HepG2 (cell line): ENCODE measurements at regions not wholly inside any gene's neighbourhood (a gene's known extent, or its start where the extent isn't known, plus 50 kb on each side); places are given as distances from the start of the nearest gene placed in this dataset.

ENCODE experiments used
- ATAC-seq: fragments of 200-7000 bp; cut with Tn5 transposase; 3 replicates; pipeline ENCODE4 v1.9.1; 2020; ENCODE audit warnings: mild to moderate bottlenecking, moderate library complexity
- BruUV-seq: library from RNA; stranded (reverse); fragments of 400-500 nt; replicated peaks from 2 replicates; lab custom pipeline; 2021; lab: Mats Ljungman, UMichigan
- CTCF ChIA-PET: fragments of 300-600 bp; formaldehyde crosslinking; extraction: SDS; loops from one replicate; lab custom pipeline; 2021; ENCODE audit warnings: low total read pairs, inconsistent platforms, low intra/inter-chr PET ratio; lab: Yijun Ruan, JAX
- POLR2A ChIA-PET: fragments of 350-600 bp; sonication (Branson Sonifier 250); formaldehyde crosslinking; loops from one replicate; lab custom pipeline; 2020; ENCODE audit warnings: antibody characterized with exemption, inconsistent platforms; lab: Yijun Ruan, JAX
- DNase-seq: peaks from one replicate; pipeline ENCODE4 v3.0.0-alpha.2; 2015; ENCODE audit warnings: low spot score
- FAIRE-seq: peaks from 3 replicates; lab custom pipeline; 2011; peaks lifted over from hg19 to GRCh38; lab: Jason Lieb, UNC
- H2AFZ ChIP-seq: one replicate; pipeline ENCODE4 v1.6.1; 2011; ENCODE audit warnings: low read length, inconsistent platforms
- H3K27ac ChIP-seq: fragments of 300-600 bp; 3 replicates; pipeline ENCODE4 v1.8.0; 2011; ENCODE audit warnings: mixed run types, mild to moderate bottlenecking, mixed read lengths, low read length, inconsistent platforms; ENCODE audit not compliant: insufficient read depth; ENCODE audit errors: extremely low read length
- H3K27me3 ChIP-seq, 2 experiments: fragments of 200-600 bp in 1 of 2; 2 replicates in 1 of 2; 3 replicates in 1 of 2; pipeline versions ENCODE4 v1.6.0 to v1.8.0; 2011; ENCODE audit warnings: low read length in 2 of 2, mild to moderate bottlenecking in 2 of 2, moderate library complexity in 2 of 2, inconsistent platforms in 1 of 2; ENCODE audit not compliant: insufficient read depth in 2 of 2, control insufficient read depth in 1 of 2
- H3K36me3 ChIP-seq, 2 experiments: fragments of 200-600 bp in 1 of 2; replicated peaks in 1 of 2; 2 replicates in 1 of 2; 3 replicates in 1 of 2; pipeline versions ENCODE4 v1.5.1 to v1.8.0; 2011; ENCODE audit warnings: low read length in 2 of 2, inconsistent platforms in 1 of 2; ENCODE audit not compliant: insufficient read depth in 2 of 2, control insufficient read depth in 1 of 2
- H3K4me1 ChIP-seq: 2 replicates; pipeline ENCODE4 v1.5.1; 2012; ENCODE audit warnings: low read length, inconsistent platforms; ENCODE audit not compliant: insufficient read depth
- H3K4me2 ChIP-seq: 2 replicates; pipeline ENCODE4 v1.6.0; 2011; ENCODE audit warnings: low read depth, low read length, inconsistent platforms
- H3K4me3 ChIP-seq, 3 experiments: fragments of 200-600 bp in 1 of 3; sonication (generic), shearing (Covaris generic) in 1 of 3; replicated peaks in 1 of 3; 2 replicates each; pipeline ENCODE4 v1.5.1; 2011 to 2016; ENCODE audit warnings: low read length in 3 of 3, inconsistent platforms in 2 of 3, low read depth in 2 of 3, mild to moderate bottlenecking in 2 of 3, control low read depth in 1 of 3, mixed read lengths in 1 of 3; ENCODE audit not compliant: insufficient read depth in 1 of 3
- H3K79me2 ChIP-seq: one replicate; pipeline ENCODE4 v1.6.1; 2011; ENCODE audit warnings: low read length, inconsistent platforms; ENCODE audit not compliant: insufficient read depth
- H3K9ac ChIP-seq: 2 replicates; pipeline ENCODE4 v1.6.0; 2011; ENCODE audit warnings: mild to moderate bottlenecking, low read depth, low read length, inconsistent platforms; ENCODE audit not compliant: insufficient read depth
- H3K9me3 ChIP-seq: 2 replicates; pipeline ENCODE4 v1.5.1; 2012; ENCODE audit warnings: mild to moderate bottlenecking, low read length
- H4K20me1 ChIP-seq: 2 replicates; pipeline ENCODE4 v1.6.0; 2011; ENCODE audit warnings: inconsistent platforms, mild to moderate bottlenecking, low read length, moderate library complexity; ENCODE audit not compliant: insufficient read depth
- BRCA1 ChIP-seq: sonication (generic); formaldehyde crosslinking; IDR thresholded peaks from 2 replicates; pipeline ENCODE4 v1.4.0; 2020; ENCODE audit warnings: missing genetic modification reagents
- CHCHD3 ChIP-seq: sonication (generic); formaldehyde crosslinking; IDR thresholded peaks from 2 replicates; pipeline ENCODE4 v1.8.0; 2022; ENCODE audit warnings: mild to moderate bottlenecking, missing genetic modification reagents, moderate library complexity
- FOXJ3 ChIP-seq: sonication (generic); formaldehyde crosslinking; IDR thresholded peaks from 2 replicates; pipeline ENCODE4 v1.4.0; 2020; ENCODE audit warnings: missing genetic modification reagents, mild to moderate bottlenecking, borderline replicate concordance
- GFI1 ChIP-seq: sonication (generic); formaldehyde crosslinking; IDR thresholded peaks from 2 replicates; pipeline ENCODE4 v1.5.0; 2020; ENCODE audit warnings: missing genetic modification reagents, mild to moderate bottlenecking, borderline replicate concordance
- HMG20B ChIP-seq: conservative IDR thresholded peaks from 2 replicates; pipeline ENCODE4 v1.6.1; 2016; ENCODE audit warnings: missing genetic modification reagents, missing compliant biosample characterization
- MBNL3 ChIP-seq: fragments of 250-450 bp; sonication (Bioruptor Pico); conservative IDR thresholded peaks from 2 replicates; pipeline ENCODE4 v1.8.0; 2022; ENCODE audit warnings: mild to moderate bottlenecking, inconsistent platforms
- SIN3A ChIP-seq: IDR thresholded peaks from 2 replicates; pipeline ENCODE4 v1.6.1; 2011; ENCODE audit warnings: low read depth, mild to moderate bottlenecking, control low read depth, low read length, borderline replicate concordance
- TBP ChIP-seq: sonication (generic); formaldehyde crosslinking; IDR thresholded peaks from 2 replicates; pipeline ENCODE4 v1.5.0; 2020; ENCODE audit warnings: missing genetic modification reagents
- ZKSCAN8 ChIP-seq: IDR thresholded peaks from 2 replicates; pipeline ENCODE4 v1.6.1; 2016; ENCODE audit warnings: borderline replicate concordance, missing genetic modification reagents, missing compliant biosample characterization
- ZNF292 ChIP-seq: sonication (generic); formaldehyde crosslinking; IDR thresholded peaks from 2 replicates; pipeline ENCODE4 v1.8.1; 2022; ENCODE audit warnings: mild to moderate bottlenecking, low read depth, missing genetic modification reagents, borderline replicate concordance
- ZNF33A ChIP-seq: sonication (generic); formaldehyde crosslinking; IDR thresholded peaks from 2 replicates; pipeline ENCODE4 v1.5.1; 2020; ENCODE audit warnings: missing genetic modification reagents, mild to moderate bottlenecking, moderate library complexity, borderline replicate concordance
- ZNF562 ChIP-seq: sonication (generic); formaldehyde crosslinking; IDR thresholded peaks from 2 replicates; pipeline ENCODE4 v1.8.0; 2022; ENCODE audit warnings: missing genetic modification reagents, borderline replicate concordance
- ZNF660 ChIP-seq: sonication (generic); formaldehyde crosslinking; IDR thresholded peaks from 2 replicates; pipeline ENCODE4 v1.5.1; 2020; ENCODE audit warnings: mild to moderate bottlenecking, low read depth, missing genetic modification reagents, borderline replicate concordance
- ZNF776 ChIP-seq: sonication (generic); formaldehyde crosslinking; IDR thresholded peaks from 2 replicates; pipeline ENCODE4 v1.4.0; 2020; ENCODE audit warnings: mild to moderate bottlenecking, missing genetic modification reagents
- ZSCAN20 ChIP-seq: sonication (generic); formaldehyde crosslinking; IDR thresholded peaks from 2 replicates; pipeline ENCODE4 v1.4.0; 2020; ENCODE audit warnings: missing genetic modification reagents, mild to moderate bottlenecking, borderline replicate concordance
- ZSCAN21 ChIP-seq: sonication (generic); formaldehyde crosslinking; IDR thresholded peaks from 2 replicates; pipeline ENCODE4 v1.8.0; 2022; ENCODE audit warnings: mild to moderate bottlenecking, missing genetic modification reagents, moderate library complexity, borderline replicate concordance
- WGBS: methylation state at CpG from one replicate; pipeline ENCODE4 v1.1.6; 2017; ENCODE audit warnings: low lambda C conversion rate; 5-methylcytosine and 5-hydroxymethylcytosine counted together
- in situ Hi-C: cut with HindIII; loops from 2 replicates; pipeline ENCODE4 v1.10.0; 2017; ENCODE audit warnings: low pct_unique_long_range_greater_than_20kb; ENCODE audit not compliant: extremely low pct_ligation_motif_present
- intact Hi-C: fragments of 100-400 bp; cut with micrococcal nuclease; formaldehyde crosslinking; loops from one replicate; pipeline ENCODE4 v1.10.0; 2022; ENCODE audit not compliant: unreplicated experiment
- TF ChIP-seq, protein P1 (sequence below): sonication (generic); formaldehyde crosslinking; IDR thresholded peaks from 2 replicates; pipeline ENCODE4 v1.8.0; 2022; ENCODE audit warnings: mild to moderate bottlenecking, missing genetic modification reagents; ENCODE audit not compliant: insufficient replicate concordance
- TF ChIP-seq, protein P2 (sequence below): sonication (generic); formaldehyde crosslinking; IDR thresholded peaks from 2 replicates; pipeline ENCODE4 v1.5.0; 2020; ENCODE audit warnings: missing genetic modification reagents, mild to moderate bottlenecking, borderline replicate concordance

DNA sequence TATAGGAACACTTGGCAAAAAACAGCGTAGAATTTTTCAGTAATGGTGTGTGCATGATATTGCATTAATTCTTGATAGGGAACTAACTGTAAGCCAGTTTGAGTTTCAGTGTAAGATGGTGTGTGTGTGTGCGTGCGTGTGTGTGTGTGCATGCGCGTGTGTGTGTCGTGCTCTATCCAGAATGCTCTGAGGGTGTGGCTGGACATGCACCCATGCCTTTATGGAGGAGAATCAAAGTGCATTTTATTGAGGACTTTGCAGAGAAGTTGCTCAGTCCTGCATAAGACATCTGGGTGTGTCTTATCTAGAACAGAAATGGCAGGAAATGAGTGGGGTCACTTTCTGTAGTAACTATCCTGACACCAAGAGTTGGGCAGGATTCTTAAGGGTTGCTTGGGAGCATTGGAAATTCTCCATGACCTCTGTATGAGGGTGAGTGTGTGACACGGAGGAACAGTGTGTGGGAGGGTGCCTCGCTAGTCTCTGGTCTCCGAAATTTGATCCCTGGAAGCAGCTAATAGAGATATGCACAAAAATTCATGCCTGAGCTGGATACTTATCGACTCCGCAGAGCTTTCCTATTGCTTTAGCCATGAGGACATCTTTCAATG, 252.2 kb downstream of the TSHZ3 start:
- TF ChIP-seq ZKSCAN8 (CRISPR knock-in tag): no peak
- TF ChIP-seq ZNF33A (CRISPR knock-in tag): no peak
- no peak for TF ChIP-seq SIN3A
- TF ChIP-seq ZNF660 (CRISPR knock-in tag): no peak
- TF ChIP-seq FOXJ3 (CRISPR knock-in tag): no peak
- TF ChIP-seq HMG20B (CRISPR knock-in tag): no peak
- TF ChIP-seq ZNF292 (CRISPR knock-in tag): no peak
- TF ChIP-seq GFI1: no peak
- TF ChIP-seq CHCHD3: no peak
- no peak for TF ChIP-seq ZNF562 (CRISPR knock-in tag)
- TF ChIP-seq BRCA1: no peak
- TF ChIP-seq, protein P1, sequence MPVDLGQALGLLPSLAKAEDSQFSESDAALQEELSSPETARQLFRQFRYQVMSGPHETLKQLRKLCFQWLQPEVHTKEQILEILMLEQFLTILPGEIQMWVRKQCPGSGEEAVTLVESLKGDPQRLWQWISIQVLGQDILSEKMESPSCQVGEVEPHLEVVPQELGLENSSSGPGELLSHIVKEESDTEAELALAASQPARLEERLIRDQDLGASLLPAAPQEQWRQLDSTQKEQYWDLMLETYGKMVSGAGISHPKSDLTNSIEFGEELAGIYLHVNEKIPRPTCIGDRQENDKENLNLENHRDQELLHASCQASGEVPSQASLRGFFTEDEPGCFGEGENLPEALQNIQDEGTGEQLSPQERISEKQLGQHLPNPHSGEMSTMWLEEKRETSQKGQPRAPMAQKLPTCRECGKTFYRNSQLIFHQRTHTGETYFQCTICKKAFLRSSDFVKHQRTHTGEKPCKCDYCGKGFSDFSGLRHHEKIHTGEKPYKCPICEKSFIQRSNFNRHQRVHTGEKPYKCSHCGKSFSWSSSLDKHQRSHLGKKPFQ (CRISPR knock-in tag): no peak
- TF ChIP-seq ZNF776 (CRISPR knock-in tag): no peak
- no peak for TF ChIP-seq TBP (CRISPR knock-in tag)
- no peak for TF ChIP-seq ZSCAN21 (CRISPR knock-in tag)
- TF ChIP-seq MBNL3 (CRISPR knock-in tag): no peak
- no peak for TF ChIP-seq ZSCAN20 (CRISPR knock-in tag)
- TF ChIP-seq, protein P2, sequence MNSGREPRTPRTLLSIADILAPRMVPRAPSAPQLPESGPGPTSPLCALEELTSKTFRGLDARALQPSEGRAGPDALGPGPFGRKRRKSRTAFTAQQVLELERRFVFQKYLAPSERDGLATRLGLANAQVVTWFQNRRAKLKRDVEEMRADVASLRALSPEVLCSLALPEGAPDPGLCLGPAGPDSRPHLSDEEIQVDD (CRISPR knock-in tag): no peak
- no peak for FAIRE-seq
- H3K79me2 ChIP-seq: no peaks in the 10 kb centered on the region
- ChIA-PET CTCF (no interaction called here), POLR2A (no interaction called here)
- H3K9ac ChIP-seq: no peak overlapping the region
- peaks cover 37% of the 10 kb centered on the region for H3K9me3 ChIP-seq
- no peaks in the 10 kb centered on the region for H3K27me3 ChIP-seq
- no peak overlapping the region for H2AFZ ChIP-seq
- WGBS: 50% methylated on average over 8 of the region's 11 CpGs
- no TSS peak for BruUV-seq
- no peak overlapping the region for H3K27ac ChIP-seq
- intact Hi-C loops (no loop called here), in situ Hi-C loops (no loop called here)
- ATAC-seq: no peak
- no peaks in the 10 kb centered on the region for H4K20me1 ChIP-seq
- no peaks in the 10 kb centered on the region for H3K36me3 ChIP-seq
- no peak overlapping the region for H3K4me2 ChIP-seq
- no peak overlapping the region for H3K4me3 ChIP-seq
- H3K4me1 ChIP-seq: no peaks in the 10 kb centered on the region
- no peak for DNase-seq
